Fibroblast of lung (primary cell): ENCODE measurements at regions not wholly inside any gene's neighbourhood (a gene's known extent, or its start where the extent isn't known, plus 50 kb on each side); places are given as distances from the start of the nearest gene placed in this dataset.

Source experiments
- DNase-seq, 2 donors: peaks; one replicate each; pipeline versions ENCODE4 v3.0.0 to v3.0.0-alpha.2; 2010; ENCODE audit warnings: low read depth in 2 of 2
- H2AFZ ChIP-seq: 2 replicates; pipeline ENCODE4 v1.5.1; 2012; ENCODE audit warnings: low read length, control low read depth, inconsistent platforms
- H3K27ac ChIP-seq: 2 replicates; pipeline ENCODE4 v1.5.1; 2011; ENCODE audit warnings: low read length, control low read depth; ENCODE audit not compliant: insufficient read depth
- H3K27me3 ChIP-seq: 2 replicates; pipeline ENCODE4 v1.5.1; 2011; ENCODE audit warnings: mild to moderate bottlenecking, low read length; ENCODE audit not compliant: control insufficient read depth, insufficient read depth
- H3K36me3 ChIP-seq: 2 replicates; pipeline ENCODE4 v1.5.1; 2011; ENCODE audit warnings: low read length; ENCODE audit not compliant: control insufficient read depth, insufficient read depth
- H3K4me1 ChIP-seq: 2 replicates; pipeline ENCODE4 v1.5.1; 2011; ENCODE audit warnings: low read length; ENCODE audit not compliant: control insufficient read depth, insufficient read depth; ENCODE audit errors: extremely low read depth
- H3K4me2 ChIP-seq: 2 replicates; pipeline ENCODE4 v1.5.1; 2011; ENCODE audit warnings: low read length, control low read depth; ENCODE audit not compliant: insufficient read depth; ENCODE audit errors: extremely low read depth
- H3K4me3 ChIP-seq, 4 experiments: fragments of 200-600 bp in 1 of 4; sonication (generic) in 1 of 4; replicated peaks in 1 of 4; 2 replicates each; pipeline ENCODE4 v1.5.1; 2011 to 2016; ENCODE audit warnings: low read length in 4 of 4, low read depth in 3 of 4, mild to moderate bottlenecking in 3 of 4, control low read depth in 2 of 4, inconsistent platforms in 1 of 4, mixed read lengths in 1 of 4; ENCODE audit not compliant: insufficient read depth in 1 of 4; ENCODE audit errors: control extremely low read depth in 1 of 4
- H3K79me2 ChIP-seq: 2 replicates; pipeline ENCODE4 v1.5.1; 2012; ENCODE audit warnings: mild to moderate bottlenecking, low read length, inconsistent platforms; ENCODE audit not compliant: control insufficient read depth, insufficient read depth
- H3K9ac ChIP-seq: 2 replicates; pipeline ENCODE4 v1.5.1; 2011; ENCODE audit warnings: mild to moderate bottlenecking, low read length, control low read depth; ENCODE audit not compliant: insufficient read depth
- H3K9me3 ChIP-seq: 2 replicates; pipeline ENCODE4 v1.5.1; 2012; ENCODE audit warnings: low read depth, low read length; ENCODE audit not compliant: control insufficient read depth, insufficient read depth
- H4K20me1 ChIP-seq: 2 replicates; pipeline ENCODE4 v1.5.1; 2011; ENCODE audit warnings: low read length; ENCODE audit not compliant: control insufficient read depth, insufficient read depth; ENCODE audit errors: extremely low read depth
- CTCF ChIP-seq, 2 donors: IDR thresholded peaks in 1 of 2; conservative IDR thresholded peaks in 1 of 2; 1 replicate in 1 of 2; 2 replicates in 1 of 2; pipeline ENCODE4 v1.5.1; 2011 to 2012; ENCODE audit warnings: low read length in 2 of 2, control low read depth in 1 of 2, inconsistent platforms in 1 of 2, low read depth in 1 of 2, mild to moderate bottlenecking in 1 of 2
- EZH2 ChIP-seq: IDR thresholded peaks from 2 replicates; pipeline ENCODE4 v1.5.1; 2012; ENCODE audit warnings: low read length, control low read depth, mild to moderate bottlenecking; ENCODE audit errors: missing control alignments

- Histone ChIP-seq H3K27ac (peak overlapping the region; percentile 92), H3K4me2 (peak overlapping the region; percentile 78)
Measured at GRCh38 chr10:44293306-44293778, 91.6 kb downstream of the CXCL12 start.

GRCh38 chr10:44292390-44293002 is 92.4 kb downstream of the CXCL12 start:
- DNase-seq = no peak
- Histone ChIP-seq H4K20me1 (no peaks in the 10 kb centered on the region), H3K27ac (no peak overlapping the region), H2AFZ (no peak overlapping the region), H3K4me3 (no peak overlapping the region), H3K9me3 (no peaks in the 10 kb centered on the region), H3K27me3 (no peaks in the 10 kb centered on the region), H3K4me1 (peaks cover 13% of the 10 kb centered on the region), H3K9ac (no peak overlapping the region), H3K79me2 (no peaks in the 10 kb centered on the region), H3K36me3 (no peaks in the 10 kb centered on the region), H3K4me2 (no peak overlapping the region)
- no peak for TF ChIP-seq CTCF (conservative IDR thresholded peaks at IDR 0.05 in 1 of 2, IDR thresholded peaks at IDR 0.05 in 1 of 2; ENCODE audit: low read depth in 1 of 2, low read length in 2 of 2)
- no peak for TF ChIP-seq EZH2

More at GRCh38 chr10:44293306-44293778, 91.6 kb downstream of the CXCL12 start:
- Histone ChIP-seq H2AFZ (peak overlapping the region; percentile 73), H3K9me3 (no peaks in the 10 kb centered on the region), H3K79me2 (no peaks in the 10 kb centered on the region), H3K4me3 (peak overlapping the region in 3 of 4 experiments; percentile 8 to 21 (median 15)), H3K36me3 (no peaks in the 10 kb centered on the region), H3K9ac (peak overlapping the region; percentile 79), H3K4me1 (peaks cover 13% of the 10 kb centered on the region), H3K27me3 (no peaks in the 10 kb centered on the region), H4K20me1 (no peaks in the 10 kb centered on the region)
- TF ChIP-seq EZH2 = no peak
- no peak for TF ChIP-seq CTCF (conservative IDR thresholded peaks at IDR 0.05 in 1 of 2, IDR thresholded peaks at IDR 0.05 in 1 of 2; ENCODE audit: low read depth in 1 of 2, low read length in 2 of 2)
- DNase-seq = no peak

GRCh38 chr10:44291091-44291490 is 93.8 kb downstream of the CXCL12 start:
- no peak overlapping the region for H3K27ac ChIP-seq
- H3K79me2 ChIP-seq = no peaks in the 10 kb centered on the region
- H2AFZ ChIP-seq = no peak overlapping the region
- H3K4me3 ChIP-seq = no peak overlapping the region
- no peaks in the 10 kb centered on the region for H3K27me3 ChIP-seq
- no peak overlapping the region for H3K9ac ChIP-seq
- peaks cover 13% of the 10 kb centered on the region for H3K4me1 ChIP-seq
- H4K20me1 ChIP-seq = no peaks in the 10 kb centered on the region
- no peak overlapping the region for H3K4me2 ChIP-seq
- H3K9me3 ChIP-seq = no peaks in the 10 kb centered on the region
- no peaks in the 10 kb centered on the region for H3K36me3 ChIP-seq
- TF ChIP-seq CTCF (conservative IDR thresholded peaks at IDR 0.05 in 1 of 2, IDR thresholded peaks at IDR 0.05 in 1 of 2; ENCODE audit: low read depth in 1 of 2, low read length in 2 of 2) (no peak), EZH2 (no peak)
- no peak for DNase-seq
